ENCODE measurements at regions not wholly inside any gene's neighbourhood (a gene's known extent, or its start where the extent isn't known, plus 50 kb on each side); places are given as distances from the start of the nearest gene placed in this dataset.

DNA sequence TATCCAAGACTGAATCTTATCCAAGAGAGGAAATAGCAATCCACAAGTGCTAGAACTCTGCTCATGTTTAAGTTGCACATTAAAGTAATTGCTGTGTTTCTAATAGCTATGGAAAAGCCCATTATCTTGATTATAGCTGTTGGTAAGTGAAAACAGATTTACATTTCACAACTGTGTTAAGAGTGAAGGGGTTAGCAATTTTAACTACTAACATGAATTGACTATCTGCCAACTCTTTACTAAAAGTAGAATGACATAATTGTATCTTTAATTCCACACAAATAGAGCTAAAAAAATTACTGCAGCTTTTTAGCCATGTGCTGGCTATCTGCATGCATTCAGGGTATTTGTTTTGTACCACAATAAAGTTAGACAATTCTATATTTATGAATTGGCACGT lies 277.9 kb upstream of the IRAK1BP1 start:
- TF ChIP-seq EZH2phosphoT487 (conservative IDR thresholded peaks at IDR 0.05; ENCODE audit: low read length) = no peak
- TF ChIP-seq, protein P1, sequence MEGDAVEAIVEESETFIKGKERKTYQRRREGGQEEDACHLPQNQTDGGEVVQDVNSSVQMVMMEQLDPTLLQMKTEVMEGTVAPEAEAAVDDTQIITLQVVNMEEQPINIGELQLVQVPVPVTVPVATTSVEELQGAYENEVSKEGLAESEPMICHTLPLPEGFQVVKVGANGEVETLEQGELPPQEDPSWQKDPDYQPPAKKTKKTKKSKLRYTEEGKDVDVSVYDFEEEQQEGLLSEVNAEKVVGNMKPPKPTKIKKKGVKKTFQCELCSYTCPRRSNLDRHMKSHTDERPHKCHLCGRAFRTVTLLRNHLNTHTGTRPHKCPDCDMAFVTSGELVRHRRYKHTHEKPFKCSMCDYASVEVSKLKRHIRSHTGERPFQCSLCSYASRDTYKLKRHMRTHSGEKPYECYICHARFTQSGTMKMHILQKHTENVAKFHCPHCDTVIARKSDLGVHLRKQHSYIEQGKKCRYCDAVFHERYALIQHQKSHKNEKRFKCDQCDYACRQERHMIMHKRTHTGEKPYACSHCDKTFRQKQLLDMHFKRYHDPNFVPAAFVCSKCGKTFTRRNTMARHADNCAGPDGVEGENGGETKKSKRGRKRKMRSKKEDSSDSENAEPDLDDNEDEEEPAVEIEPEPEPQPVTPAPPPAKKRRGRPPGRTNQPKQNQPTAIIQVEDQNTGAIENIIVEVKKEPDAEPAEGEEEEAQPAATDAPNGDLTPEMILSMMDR (IDR thresholded peaks at IDR 0.05; ENCODE audit: insufficient read depth, low read length, poor library complexity, severe bottlenecking) = no peak

Measured in SU-DHL-6 (cell line).